Umbilical cord (tissue), 1 donor: ENCODE measurements at regions not wholly inside any gene's neighbourhood (a gene's known extent, or its start where the extent isn't known, plus 50 kb on each side); places are given as distances from the start of the nearest gene placed in this dataset.

Source experiments
- DNase-seq: peaks from one replicate; pipeline ENCODE4 v3.0.0-alpha.2; 2015; ENCODE audit warnings: low spot score

- no peak for DNase-seq
Measured at GRCh38 chr6:37556881-37557644, 57.4 kb upstream of the CCDC167 start.

GRCh38 chr6:37555040-37555781 is 55.5 kb upstream of the CCDC167 start:
- DNase-seq, result no peak

GRCh38 chr6:37554480-37554819 is 54.8 kb upstream of the CCDC167 start:
- no peak for DNase-seq

GRCh38 chr6:37552267-37552666 is 52.6 kb upstream of the CCDC167 start:
- no peak for DNase-seq

- no peak for DNase-seq
Measured at GRCh38 chr6:37551867-37552266, 52.2 kb upstream of the CCDC167 start.

GRCh38 chr6:37551446-37551845 is 51.8 kb upstream of the CCDC167 start:
- DNase-seq, result no peak

GRCh38 chr6:37551002-37551401 is 51.3 kb upstream of the CCDC167 start:
- no peak for DNase-seq

GRCh38 chr6:37550191-37550831 is 50.6 kb upstream of the CCDC167 start:
- no peak for DNase-seq

GRCh38 chr6:37549558-37549957 is 49.9 kb upstream of the CCDC167 start:
- no peak for DNase-seq
